Left lung (tissue), 4 donors: ENCODE measurements at regions not wholly inside any gene's neighbourhood (a gene's known extent, or its start where the extent isn't known, plus 50 kb on each side); places are given as distances from the start of the nearest gene placed in this dataset.

Source experiments
- ATAC-seq: fragments of 200-7000 bp; cut with Tn5 transposase; one replicate; pipeline ENCODE4 v1.9.1; 2020; ENCODE audit warnings: moderate library complexity
- DNase-seq, 4 donors: peaks; one replicate each; pipeline ENCODE4 v3.0.0-alpha.2; 2013 to 2020
- H3K27ac ChIP-seq, 2 donors: fragments of 200-600 bp; sonication (generic) in 1 of 2; one replicate each; pipeline versions ENCODE4 v1.5.0 to v1.8.0; 2020 to 2021
- H3K27me3 ChIP-seq, 2 donors: fragments of 200-600 bp; sonication (generic) in 1 of 2; one replicate each; pipeline versions ENCODE4 v1.5.0 to v1.8.0; 2020 to 2021
- H3K36me3 ChIP-seq, 2 donors: fragments of 200-600 bp; sonication (generic) in 1 of 2; one replicate each; pipeline versions ENCODE4 v1.5.0 to v1.8.0; 2020 to 2021
- H3K4me1 ChIP-seq, 2 donors: fragments of 200-600 bp; one replicate each; pipeline ENCODE4 v1.8.0; 2021
- H3K4me3 ChIP-seq, 2 donors: fragments of 200-600 bp; sonication (generic) in 1 of 2; one replicate each; pipeline versions ENCODE4 v1.5.0 to v1.8.0; 2020 to 2021; ENCODE audit warnings: mild to moderate bottlenecking in 1 of 2
- H3K9me3 ChIP-seq, 2 donors: fragments of 200-600 bp; sonication (generic) in 1 of 2; one replicate each; pipeline versions ENCODE4 v1.5.0 to v1.8.0; 2020 to 2021
- CTCF ChIP-seq, 2 donors: fragments of 200-600 bp; sonication (generic) in 1 of 2; IDR thresholded peaks; one replicate each; pipeline versions ENCODE4 v1.5.0 to v1.8.0; 2021; ENCODE audit warnings: antibody characterized with exemption in 2 of 2
- intact Hi-C, 2 donors: fragments of 100-400 bp; cut with DNase I; formaldehyde crosslinking; loops; one replicate each; pipeline versions ENCODE4 v1.11.2 to v1.14.2; 2022
- donor health status: DM: no; HTN: yes; CAD: no.
- donor health status: DM: no; HTN: no; CAD: no.

- intact Hi-C loops: no loop called here
- ATAC-seq (no peak), DNase-seq (no peak)
These were observed 557.3 kb upstream of the CDH4 start for GRCh38 chr20:60694763-60695162.

GRCh38 chr20:60695226-60696000 is 556.6 kb upstream of the CDH4 start:
- peak; percentile 64 for ATAC-seq
- Histone ChIP-seq H3K9me3 (no peaks in the 10 kb centered on the region), H3K4me1 (no peaks in the 10 kb centered on the region), H3K4me3 (no peak overlapping the region), H3K27me3 (no peaks in the 10 kb centered on the region), H3K27ac (no peak overlapping the region), H3K36me3 (no peaks in the 10 kb centered on the region)
- TF ChIP-seq CTCF (IDR thresholded peaks at IDR 0.05): no peak
- intact Hi-C loops: no loop called here
- DNase-seq: peak in 1 of 4 donors; percentile 38

More at GRCh38 chr20:60694763-60695162, 557.3 kb upstream of the CDH4 start:
- Histone ChIP-seq H3K4me3 (no peak overlapping the region), H3K9me3 (no peaks in the 10 kb centered on the region), H3K27me3 (no peaks in the 10 kb centered on the region), H3K36me3 (no peaks in the 10 kb centered on the region), H3K4me1 (no peaks in the 10 kb centered on the region), H3K27ac (no peak overlapping the region)
- no peak for TF ChIP-seq CTCF (IDR thresholded peaks at IDR 0.05)

DNA sequence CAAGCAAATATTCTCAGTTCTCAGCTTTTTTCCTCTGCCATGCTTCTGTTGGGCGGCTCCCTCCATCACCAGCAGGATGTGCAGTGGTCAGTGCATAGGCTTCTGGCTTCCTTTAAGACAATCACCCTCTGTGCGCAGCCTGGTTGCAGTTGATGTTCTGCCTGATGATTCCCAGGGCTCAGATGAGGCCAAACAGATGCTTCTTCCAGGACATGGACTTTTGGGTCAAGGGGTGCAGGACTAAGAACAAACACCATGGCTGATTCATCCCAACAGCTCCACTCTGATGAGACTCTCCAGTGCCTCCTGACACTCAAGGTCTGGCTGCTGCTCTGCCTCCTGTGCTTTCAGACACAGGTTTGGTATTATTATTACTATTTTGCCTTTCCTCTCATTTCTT is 554.8 kb upstream of the CDH4 start:
- H3K27ac ChIP-seq: no peak overlapping the region
- H3K27me3 ChIP-seq: no peaks in the 10 kb centered on the region
- H3K9me3 ChIP-seq: no peaks in the 10 kb centered on the region
- no peaks in the 10 kb centered on the region for H3K4me1 ChIP-seq
- no peaks in the 10 kb centered on the region for H3K36me3 ChIP-seq
- no peak for TF ChIP-seq CTCF (IDR thresholded peaks at IDR 0.05)
- H3K4me3 ChIP-seq: no peak overlapping the region
- intact Hi-C loops: no loop called here
- DNase-seq: no peak
- no peak for ATAC-seq

- intact Hi-C loops: no loop called here
- ATAC-seq: no peak
- no peak for TF ChIP-seq CTCF (IDR thresholded peaks at IDR 0.05)
- H3K27me3 ChIP-seq: no peaks in the 10 kb centered on the region
- no peaks in the 10 kb centered on the region for H3K4me1 ChIP-seq
- H3K36me3 ChIP-seq: no peaks in the 10 kb centered on the region
- H3K9me3 ChIP-seq: no peaks in the 10 kb centered on the region
- no peak for DNase-seq
- no peak overlapping the region for H3K27ac ChIP-seq
- H3K4me3 ChIP-seq: no peak overlapping the region
These were observed 551.3 kb upstream of the CDH4 start for GRCh38 chr20:60700728-60701127.

GRCh38 chr20:60704147-60704546 is 547.9 kb upstream of the CDH4 start:
- no peak overlapping the region for H3K27ac ChIP-seq
- DNase-seq (no peak), ATAC-seq (no peak)
- H3K27me3 ChIP-seq: no peaks in the 10 kb centered on the region
- intact Hi-C loops: no loop called here
- H3K4me3 ChIP-seq: no peak overlapping the region
- no peaks in the 10 kb centered on the region for H3K9me3 ChIP-seq
- no peaks in the 10 kb centered on the region for H3K4me1 ChIP-seq
- TF ChIP-seq CTCF (IDR thresholded peaks at IDR 0.05): no peak
- H3K36me3 ChIP-seq: no peaks in the 10 kb centered on the region
